Mucosa of descending colon (tissue), 3 donors: ENCODE measurements at regions not wholly inside any gene's neighbourhood (a gene's known extent, or its start where the extent isn't known, plus 50 kb on each side); places are given as distances from the start of the nearest gene placed in this dataset.

Experiments used
- ATAC-seq: fragments of 200-7000 bp; cut with Tn5 transposase; one replicate; pipeline ENCODE4 v1.9.1; 2020; ENCODE audit warnings: mild to moderate bottlenecking, moderate library complexity
- DNase-seq, 3 donors: peaks; one replicate each; pipeline ENCODE4 v3.0.0-alpha.2; 2020
- H3K36me3 ChIP-seq: fragments of 200-600 bp; one replicate; pipeline ENCODE4 v1.8.0; 2021; ENCODE audit warnings: low read depth, mild to moderate bottlenecking
- H3K4me1 ChIP-seq: fragments of 200-600 bp; one replicate; pipeline ENCODE4 v1.8.0; 2021; ENCODE audit warnings: low read depth, mild to moderate bottlenecking
- H3K4me3 ChIP-seq: fragments of 200-600 bp; one replicate; pipeline ENCODE4 v1.8.0; 2021; ENCODE audit warnings: mild to moderate bottlenecking
- H3K9me3 ChIP-seq: fragments of 200-600 bp; one replicate; pipeline ENCODE4 v1.8.0; 2021; ENCODE audit warnings: mild to moderate bottlenecking
- CTCF ChIP-seq: fragments of 200-600 bp; IDR thresholded peaks from one replicate; pipeline ENCODE4 v1.8.0; 2022; ENCODE audit warnings: antibody characterized with exemption, mild to moderate bottlenecking
- intact Hi-C, 2 donors: fragments of 100-400 bp; cut with DNase I in 1 of 2; cut with micrococcal nuclease in 1 of 2; formaldehyde crosslinking; loops; one replicate each; pipeline versions ENCODE4 v1.11.0 to v1.11.1; 2022; cut with DNase I, micrococcal nuclease
- donor health status: DM: no; HTN: no; CAD: no; lungs with moderate emphysema.
- donor health status: DM: no; HTN: no; CAD: no.
- donor health status: DM: no; HTN: yes; CAD: no.

- H3K36me3 ChIP-seq, result no peaks in the 10 kb centered on the region
- no peaks in the 10 kb centered on the region for H3K9me3 ChIP-seq
- DNase-seq (no peak), ATAC-seq (no peak)
- intact Hi-C loops, result no loop called here
- no peak overlapping the region for H3K4me3 ChIP-seq
- H3K4me1 ChIP-seq, result no peaks in the 10 kb centered on the region
- no peak for TF ChIP-seq CTCF
Observed at GRCh38 chr10:61529208-61529607, 76.0 kb upstream of the TMEM26 start.

GRCh38 chr10:61503051-61503450 lies 49.9 kb upstream of the TMEM26 start:
- no peak for TF ChIP-seq CTCF
- Histone ChIP-seq H3K4me3 (no peak overlapping the region), H3K9me3 (no peaks in the 10 kb centered on the region), H3K36me3 (no peaks in the 10 kb centered on the region), H3K4me1 (no peaks in the 10 kb centered on the region)
- DNase-seq, result no peak
- intact Hi-C loops, result no loop called here
- no peak for ATAC-seq
